Ishikawa (cell line): ENCODE measurements at regions not wholly inside any gene's neighbourhood (a gene's known extent, or its start where the extent isn't known, plus 50 kb on each side); places are given as distances from the start of the nearest gene placed in this dataset.

ENCODE experiments used
- CREB1 ChIP-seq: IDR thresholded peaks from 2 replicates; pipeline ENCODE4 v1.6.1; 2012; ENCODE audit warnings: low read depth
- EP300 ChIP-seq: IDR thresholded peaks from 2 replicates; pipeline ENCODE4 v1.6.1; 2012; ENCODE audit warnings: borderline replicate concordance
- RAD21 ChIP-seq: IDR thresholded peaks from 2 replicates; pipeline ENCODE4 v1.6.1; 2012; ENCODE audit warnings: low read depth
- TEAD4 ChIP-seq: IDR thresholded peaks from 2 replicates; pipeline ENCODE4 v1.6.1; 2012
- TF ChIP-seq, protein P1 (sequence below): IDR thresholded peaks from 2 replicates; pipeline ENCODE4 v1.6.1; 2012; ENCODE audit warnings: low read depth, mild to moderate bottlenecking
- TF ChIP-seq, protein P2 (sequence below): IDR thresholded peaks from 2 replicates; pipeline ENCODE4 v1.6.1; 2012

DNA sequence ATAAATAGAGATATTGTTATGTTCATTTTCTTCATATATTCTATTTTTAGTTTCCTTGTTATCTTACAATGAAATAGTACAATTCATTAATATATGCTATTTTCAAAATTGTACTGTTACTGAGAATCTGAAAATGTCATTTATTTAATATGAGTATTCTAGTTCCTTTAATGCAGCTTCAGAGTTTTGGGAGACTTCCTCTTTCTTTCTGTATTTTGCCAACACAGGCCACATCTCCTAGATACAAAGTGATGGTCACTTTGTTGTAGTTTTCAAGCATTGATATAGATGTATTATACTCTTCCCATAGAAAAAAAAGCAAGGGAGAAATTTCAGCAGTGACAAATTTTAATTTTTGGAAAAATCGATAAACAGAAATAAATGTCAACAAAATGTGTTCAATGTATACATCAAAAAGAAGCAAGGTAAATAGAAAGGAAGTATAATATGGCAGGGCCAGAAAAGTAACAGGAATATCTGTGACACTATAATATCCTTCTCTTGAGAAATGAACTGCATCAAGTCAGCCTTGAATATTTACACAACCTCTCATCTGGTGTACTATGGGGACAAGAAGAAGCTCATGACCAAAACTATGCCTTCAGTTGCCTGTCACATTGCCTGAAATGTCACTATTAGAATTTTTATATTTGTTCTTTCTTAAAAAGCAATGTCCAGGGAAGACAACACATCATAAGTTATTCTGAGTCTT, 396.0 kb downstream of the TBC1D32 start:
- TF ChIP-seq TEAD4 (no peak), EP300 (no peak), CREB1 (no peak), RAD21 (no peak)
- TF ChIP-seq, protein P1, sequence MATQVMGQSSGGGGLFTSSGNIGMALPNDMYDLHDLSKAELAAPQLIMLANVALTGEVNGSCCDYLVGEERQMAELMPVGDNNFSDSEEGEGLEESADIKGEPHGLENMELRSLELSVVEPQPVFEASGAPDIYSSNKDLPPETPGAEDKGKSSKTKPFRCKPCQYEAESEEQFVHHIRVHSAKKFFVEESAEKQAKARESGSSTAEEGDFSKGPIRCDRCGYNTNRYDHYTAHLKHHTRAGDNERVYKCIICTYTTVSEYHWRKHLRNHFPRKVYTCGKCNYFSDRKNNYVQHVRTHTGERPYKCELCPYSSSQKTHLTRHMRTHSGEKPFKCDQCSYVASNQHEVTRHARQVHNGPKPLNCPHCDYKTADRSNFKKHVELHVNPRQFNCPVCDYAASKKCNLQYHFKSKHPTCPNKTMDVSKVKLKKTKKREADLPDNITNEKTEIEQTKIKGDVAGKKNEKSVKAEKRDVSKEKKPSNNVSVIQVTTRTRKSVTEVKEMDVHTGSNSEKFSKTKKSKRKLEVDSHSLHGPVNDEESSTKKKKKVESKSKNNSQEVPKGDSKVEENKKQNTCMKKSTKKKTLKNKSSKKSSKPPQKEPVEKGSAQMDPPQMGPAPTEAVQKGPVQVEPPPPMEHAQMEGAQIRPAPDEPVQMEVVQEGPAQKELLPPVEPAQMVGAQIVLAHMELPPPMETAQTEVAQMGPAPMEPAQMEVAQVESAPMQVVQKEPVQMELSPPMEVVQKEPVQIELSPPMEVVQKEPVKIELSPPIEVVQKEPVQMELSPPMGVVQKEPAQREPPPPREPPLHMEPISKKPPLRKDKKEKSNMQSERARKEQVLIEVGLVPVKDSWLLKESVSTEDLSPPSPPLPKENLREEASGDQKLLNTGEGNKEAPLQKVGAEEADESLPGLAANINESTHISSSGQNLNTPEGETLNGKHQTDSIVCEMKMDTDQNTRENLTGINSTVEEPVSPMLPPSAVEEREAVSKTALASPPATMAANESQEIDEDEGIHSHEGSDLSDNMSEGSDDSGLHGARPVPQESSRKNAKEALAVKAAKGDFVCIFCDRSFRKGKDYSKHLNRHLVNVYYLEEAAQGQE, result no peak
- TF ChIP-seq, protein P2, sequence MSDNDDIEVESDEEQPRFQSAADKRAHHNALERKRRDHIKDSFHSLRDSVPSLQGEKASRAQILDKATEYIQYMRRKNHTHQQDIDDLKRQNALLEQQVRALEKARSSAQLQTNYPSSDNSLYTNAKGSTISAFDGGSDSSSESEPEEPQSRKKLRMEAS, result no peak
